ENCODE measurements at regions not wholly inside any gene's neighbourhood (a gene's known extent, or its start where the extent isn't known, plus 50 kb on each side); places are given as distances from the start of the nearest gene placed in this dataset.

- no peak for DNase-seq
Measured at GRCh38 chr4:142974328-142974727, 128.2 kb upstream of the INPP4B start.

DNA sequence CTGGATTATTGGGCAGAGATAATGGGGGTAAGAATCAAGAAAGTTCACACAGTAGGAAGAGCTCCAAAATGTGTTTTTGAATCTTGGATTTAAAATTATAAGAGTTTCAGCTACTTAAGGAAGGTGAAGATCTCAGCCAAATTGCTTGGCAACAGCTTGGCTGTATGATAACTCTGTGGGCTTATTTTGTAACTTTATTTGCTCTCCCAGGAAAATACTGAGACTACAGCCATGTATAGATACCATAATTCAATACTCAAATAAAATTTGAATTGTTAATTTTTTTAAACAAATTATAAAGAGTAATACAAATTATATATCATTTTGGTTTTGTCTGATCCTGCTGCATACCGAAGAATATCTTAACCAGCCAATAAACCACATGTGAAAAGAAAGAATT, 129.5 kb upstream of the INPP4B start:
- no peak for DNase-seq

GRCh38 chr4:142976482-142976881, 130.4 kb upstream of the INPP4B start:
- DNase-seq, result no peak

DNA sequence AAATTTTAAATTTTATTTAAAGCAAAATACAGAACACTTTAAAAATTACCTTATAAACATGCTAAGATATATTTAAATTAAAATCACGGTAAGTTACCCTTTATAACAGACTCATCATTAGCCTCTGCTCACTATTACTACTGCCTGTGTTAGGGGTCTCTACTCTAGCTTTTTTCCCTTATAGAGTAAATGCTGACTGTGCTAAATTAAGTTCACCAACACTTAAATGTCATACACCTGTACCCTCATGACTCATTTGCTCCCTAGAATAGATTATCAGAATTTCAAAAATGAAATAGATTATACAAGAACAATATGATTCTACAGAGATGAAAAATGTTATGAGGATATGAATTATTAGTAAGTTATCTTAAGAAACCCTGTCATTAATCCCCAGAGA, 131.1 kb upstream of the INPP4B start:
- DNase-seq, result no peak

DNA sequence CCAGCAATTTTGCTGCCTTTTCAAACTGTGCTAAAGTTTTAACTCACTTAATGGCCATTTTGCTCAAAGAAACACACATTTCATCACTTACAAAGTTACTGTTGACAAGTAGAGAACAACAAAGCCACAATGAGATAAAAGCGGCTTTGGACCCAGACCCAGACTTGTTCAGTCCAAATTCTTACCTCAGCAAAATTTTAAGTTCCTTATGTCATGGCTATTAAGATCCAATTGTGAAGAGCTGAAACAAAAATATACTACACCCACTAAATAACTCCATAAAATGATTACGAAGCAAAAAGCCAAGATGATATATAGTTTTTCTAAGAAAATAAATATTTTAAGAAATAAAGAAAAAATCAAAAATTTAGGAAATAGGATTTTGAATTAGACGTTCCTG, 137.0 kb upstream of the INPP4B start:
- DNase-seq, result no peak

- no peak for DNase-seq
Measured at GRCh38 chr4:142983589-142983988, 137.5 kb upstream of the INPP4B start.

DNA sequence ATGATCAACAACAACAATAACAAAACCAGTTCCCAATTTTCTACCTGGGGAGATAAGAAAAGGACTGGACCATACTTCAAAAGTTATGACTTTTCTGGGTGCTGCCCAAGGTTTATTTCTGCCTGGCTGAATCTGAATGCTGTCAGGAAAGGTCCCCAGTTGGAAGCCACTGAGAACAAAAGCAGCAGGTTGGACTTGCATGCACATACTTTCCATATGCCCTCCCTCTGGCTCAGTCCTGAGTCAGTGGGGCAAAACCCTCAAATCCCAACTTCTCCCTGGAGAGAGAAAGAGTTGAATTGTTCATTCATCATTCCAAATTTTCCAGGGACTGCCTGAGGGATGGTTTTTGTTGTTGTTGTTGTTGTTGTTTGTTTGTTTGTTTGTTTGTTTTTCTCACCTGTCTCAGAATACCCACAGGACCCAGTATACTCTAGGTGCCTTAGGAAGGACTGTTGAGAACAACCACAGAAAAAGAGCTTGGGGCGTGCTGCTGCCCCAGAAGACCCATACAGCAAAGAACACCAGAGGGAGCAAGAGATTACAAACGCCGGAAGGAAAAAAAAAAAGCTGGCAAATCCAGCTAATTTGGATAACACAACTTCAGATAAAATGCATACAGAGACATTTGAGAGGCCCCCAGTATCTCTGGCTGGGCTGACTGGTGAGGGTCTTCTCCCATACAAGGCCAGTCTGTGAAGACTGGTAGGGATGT, 138.9 kb upstream of the INPP4B start:
- no peak for DNase-seq

DNA sequence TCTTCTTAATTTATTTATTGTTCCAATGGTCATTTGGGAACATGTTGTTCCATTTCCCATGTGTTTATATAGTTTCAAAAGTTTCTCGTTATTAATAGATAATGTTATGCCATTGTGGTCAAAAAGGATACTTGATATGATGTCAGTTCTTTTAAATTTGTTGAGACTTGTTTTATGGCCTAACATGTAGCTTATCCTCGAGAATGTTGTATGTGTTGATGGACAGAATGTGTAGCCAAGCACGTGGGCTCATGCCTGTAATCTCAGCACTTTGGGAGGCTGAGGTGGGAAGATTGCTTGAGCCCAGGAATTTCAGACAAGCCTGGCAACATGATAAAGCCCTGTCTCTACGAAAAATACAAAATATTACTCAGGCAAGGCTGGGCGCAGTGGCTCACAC, 168.5 kb upstream of the USP38 start:
- DNase-seq, result no peak

DNA sequence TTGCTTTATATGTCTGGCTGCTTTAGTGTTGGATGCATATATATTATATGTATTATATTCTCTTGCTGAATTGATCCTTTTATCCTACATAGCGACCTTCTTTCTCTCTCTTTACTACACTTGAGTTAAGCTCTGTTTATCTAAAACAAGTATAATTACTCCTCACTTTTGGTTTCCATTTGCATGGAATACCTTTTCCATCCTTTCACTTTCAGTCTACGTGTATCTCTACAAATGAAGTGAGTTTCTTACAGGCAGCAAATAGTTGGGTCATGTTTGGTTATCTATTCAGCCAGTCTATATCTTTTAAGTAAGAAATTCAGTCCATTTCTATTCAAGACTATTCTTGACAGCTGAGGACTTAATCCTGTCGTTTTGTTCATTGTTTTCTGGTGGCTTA, 167.5 kb upstream of the USP38 start:
- no peak for DNase-seq

- DNase-seq, result no peak
Measured at GRCh38 chr4:143019351-143019750, 165.4 kb upstream of the USP38 start.

DNA sequence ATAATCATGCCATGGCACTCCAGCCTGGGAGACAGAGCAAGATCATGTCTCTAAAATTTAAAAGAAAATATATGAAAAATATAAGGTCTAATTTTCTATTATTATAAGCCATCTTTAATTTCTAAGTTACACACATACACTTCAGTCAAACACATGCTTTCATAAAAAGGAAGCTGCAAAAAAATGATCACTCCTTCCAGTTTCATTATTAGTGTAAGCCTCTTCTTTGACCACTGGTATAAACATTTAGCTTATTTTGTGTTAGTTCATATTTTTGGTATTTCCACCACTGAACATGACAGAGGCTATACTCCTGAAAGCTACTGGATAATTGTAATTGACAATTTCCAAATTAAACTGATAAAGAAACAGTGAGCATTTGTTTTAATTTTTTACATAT, 163.3 kb upstream of the USP38 start:
- no peak for DNase-seq

GRCh38 chr4:143023239-143023918, 161.3 kb upstream of the USP38 start:
- DNase-seq, result no peak

DNA sequence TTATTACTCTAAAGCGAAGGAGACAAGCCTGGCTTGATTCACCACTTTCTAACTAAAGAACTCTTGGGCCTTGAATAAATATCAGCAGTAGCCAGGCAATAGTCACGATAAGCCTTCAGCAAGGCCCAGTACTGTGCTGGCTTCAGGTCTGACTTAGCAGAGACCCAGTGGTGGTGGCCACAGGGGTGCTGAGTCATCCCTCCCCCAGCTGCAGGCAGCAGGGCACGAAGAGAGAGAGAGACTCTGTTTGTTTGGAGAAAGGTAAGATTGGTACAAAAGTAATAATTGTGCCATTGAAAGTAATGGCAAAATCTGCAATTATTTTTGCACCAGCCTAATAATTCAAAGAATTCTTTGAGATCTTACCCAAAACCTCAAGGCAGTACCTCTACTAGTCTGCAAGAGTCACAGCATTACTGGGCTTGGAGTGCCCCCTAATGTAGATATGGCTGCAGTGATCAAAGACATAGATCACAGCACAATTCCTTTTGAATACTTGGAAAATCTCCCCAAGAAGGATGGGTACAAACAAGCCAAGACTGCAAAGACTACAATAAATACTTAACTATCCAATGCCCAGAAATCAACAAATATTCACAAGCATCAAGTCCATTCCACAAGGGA, 159.5 kb upstream of the USP38 start:
- no peak for DNase-seq

GRCh38 chr4:143026459-143027170, 158.1 kb upstream of the USP38 start:
- DNase-seq, result no peak

DNA sequence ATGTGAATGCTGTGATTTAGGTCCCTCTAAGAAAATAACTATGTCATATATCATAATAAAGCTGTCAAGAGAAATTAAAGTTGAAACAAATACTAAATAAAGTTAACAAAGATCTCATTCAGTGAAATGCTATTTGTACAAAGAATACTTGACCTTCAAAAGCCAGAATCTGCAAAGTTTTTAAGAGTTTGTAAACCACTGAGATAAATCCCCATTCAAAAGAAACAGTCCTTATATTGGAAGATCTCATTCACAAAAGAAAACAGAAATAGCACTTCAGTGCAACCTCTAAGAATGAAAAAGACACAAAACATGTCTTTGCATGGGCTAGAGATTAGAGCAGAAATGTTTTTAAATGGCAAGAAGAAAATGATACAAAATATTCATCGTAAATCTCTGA, 149.1 kb upstream of the USP38 start:
- no peak for DNase-seq

- no peak for DNase-seq
Measured at GRCh38 chr4:143036443-143036842, 148.3 kb upstream of the USP38 start.

- no peak for DNase-seq
Measured at GRCh38 chr4:143046454-143046853, 138.3 kb upstream of the USP38 start.

DNA sequence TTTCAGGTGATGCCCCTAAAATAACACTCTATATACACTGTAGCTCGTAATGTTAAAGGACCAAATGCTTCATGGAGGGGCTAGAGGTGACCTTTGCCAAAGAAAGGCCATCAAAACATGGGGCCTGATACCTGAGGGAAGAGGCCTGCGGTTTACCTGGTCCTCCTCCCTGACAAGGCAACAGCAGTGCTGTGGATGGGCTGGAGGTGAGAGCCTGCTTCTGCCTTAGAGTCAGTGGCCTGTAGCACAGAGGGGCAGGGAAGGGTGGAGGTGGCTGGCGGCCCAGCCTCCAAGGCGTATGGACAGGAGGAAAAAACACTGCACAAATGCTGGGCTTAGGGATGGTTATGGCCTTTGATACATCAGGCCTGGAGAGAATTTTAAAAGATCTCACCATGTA, 137.8 kb upstream of the USP38 start:
- DNase-seq, result no peak

DNA sequence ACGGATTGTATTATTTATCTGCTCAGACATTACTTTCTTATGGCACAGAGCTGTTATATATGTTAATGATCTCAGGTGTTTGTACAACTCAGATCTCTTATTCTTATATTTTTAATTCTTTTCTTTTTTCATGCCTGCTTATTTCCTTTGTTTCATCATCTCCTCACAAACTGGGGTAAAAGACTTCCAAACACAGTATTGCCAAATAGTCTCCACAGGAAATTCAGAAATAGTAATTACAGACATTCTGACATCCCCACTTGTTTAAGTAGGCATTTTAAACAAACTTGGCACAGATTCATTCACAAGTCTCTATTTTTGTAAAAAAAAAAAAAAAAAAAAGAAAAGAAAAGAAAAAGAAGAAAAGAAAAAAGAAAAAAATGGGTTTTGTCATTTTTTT, 129.7 kb upstream of the USP38 start:
- no peak for DNase-seq

GRCh38 chr4:143055997-143056396, 128.7 kb upstream of the USP38 start:
- no peak for DNase-seq

DNA sequence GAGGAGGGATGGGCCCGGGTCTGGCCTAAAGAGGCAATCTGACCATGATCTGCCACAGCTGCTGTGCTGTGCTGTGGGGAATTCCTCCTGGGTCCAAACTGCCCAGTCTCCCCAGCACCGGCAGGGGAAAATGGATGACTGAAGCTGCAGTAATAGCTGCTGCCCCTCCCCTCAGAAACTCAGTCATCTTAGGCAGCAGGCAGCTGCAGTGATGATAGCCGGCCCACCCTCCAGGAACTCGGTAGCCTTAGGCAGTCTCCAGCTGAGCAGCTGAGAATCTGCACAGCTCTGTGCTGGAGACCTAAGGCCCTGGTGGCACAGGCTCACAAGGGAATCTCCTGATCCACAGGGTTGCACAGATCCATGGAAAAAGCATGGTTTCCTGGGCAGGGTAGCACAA, 113.4 kb upstream of the USP38 start:
- no peak for DNase-seq

DNA sequence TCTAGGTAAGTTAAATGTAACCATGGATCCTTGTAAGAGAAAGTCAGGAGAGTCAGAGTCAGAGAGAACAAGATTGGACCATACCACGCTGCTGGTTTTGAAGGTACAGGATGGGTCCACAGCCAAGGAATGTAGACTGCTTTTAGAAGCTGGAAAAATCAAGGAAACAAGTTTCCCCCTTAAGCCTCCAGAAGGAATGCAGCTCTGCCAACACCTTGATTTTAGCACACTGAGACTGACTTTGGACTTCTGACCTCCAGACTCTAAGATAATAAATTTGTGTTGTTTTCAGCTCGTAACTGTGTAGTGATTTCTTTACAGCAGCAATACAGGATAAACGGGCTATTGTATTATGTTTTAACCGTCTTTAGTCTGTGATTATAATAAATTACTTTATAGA, 108.0 kb upstream of the USP38 start:
- no peak for DNase-seq

- no peak for DNase-seq
Measured at GRCh38 chr4:143082701-143083100, 102.0 kb upstream of the USP38 start.

All from NCI-H748 treated with DMSO at 0.1 percent for 48 hours (cell line).